Aorta (tissue), 5 donors: ENCODE measurements at regions not wholly inside any gene's neighbourhood (a gene's known extent, or its start where the extent isn't known, plus 50 kb on each side); places are given as distances from the start of the nearest gene placed in this dataset.

ENCODE experiments used
- ATAC-seq: fragments of 200-7000 bp; cut with Tn5 transposase; one replicate; pipeline ENCODE4 v1.9.1; 2022; ENCODE audit warnings: moderate library complexity; ENCODE audit not compliant: low FRiP score
- DNase-seq, 2 donors: peaks; one replicate each; pipeline ENCODE4 v3.0.0-alpha.2; 2020
- H3K27ac ChIP-seq, 2 donors: one replicate each; pipeline ENCODE4 v1.5.1; 2013; ENCODE audit warnings: low read length in 2 of 2, mild to moderate bottlenecking in 2 of 2, moderate library complexity in 2 of 2, control low read depth in 1 of 2, inconsistent platforms in 1 of 2, low read depth in 1 of 2
- H3K27me3 ChIP-seq, 2 donors: one replicate each; pipeline ENCODE4 v1.6.1; 2013; ENCODE audit warnings: control low read depth in 1 of 2, low read length in 1 of 2, mild to moderate bottlenecking in 1 of 2, moderate library complexity in 1 of 2; ENCODE audit not compliant: insufficient read depth in 2 of 2, control insufficient read depth in 1 of 2
- H3K36me3 ChIP-seq, 2 donors: one replicate each; pipeline ENCODE4 v1.6.1; 2013; ENCODE audit warnings: control low read depth in 1 of 2, low read length in 1 of 2, mild to moderate bottlenecking in 1 of 2; ENCODE audit not compliant: insufficient read depth in 2 of 2, control insufficient read depth in 1 of 2
- H3K4me1 ChIP-seq, 2 donors: one replicate each; pipeline ENCODE4 v1.6.1; 2013; ENCODE audit warnings: low read length in 2 of 2, control low read depth in 1 of 2, mild to moderate bottlenecking in 1 of 2, moderate library complexity in 1 of 2; ENCODE audit not compliant: insufficient read depth in 2 of 2, control insufficient read depth in 1 of 2
- H3K4me3 ChIP-seq, 2 donors: one replicate each; pipeline ENCODE4 v1.5.1; 2013; ENCODE audit warnings: low read length in 2 of 2, control low read depth in 1 of 2, mild to moderate bottlenecking in 1 of 2
- H3K9me3 ChIP-seq: one replicate; pipeline ENCODE4 v1.6.1; 2013; ENCODE audit warnings: mild to moderate bottlenecking, low read length; ENCODE audit not compliant: control insufficient read depth
- WGBS, 2 donors: extraction: QIAGEN DNeasy Blood & Tissue Kit; methylation state at CpG; one replicate each; pipeline ENCODE4 v1.1.7; 2013; 5-methylcytosine and 5-hydroxymethylcytosine counted together
- intact Hi-C, 2 donors: fragments of 100-400 bp; cut with DNase I; formaldehyde crosslinking; loops; one replicate each; pipeline versions ENCODE4 v1.14.2 to v1.15.0; 2022
- donor health status: healthy with polysubstance abuse.
- donor health status: Bipolar disorder and iron deficiency.
- donor health status: DM: no; HTN: no; CAD: no.
- donor health status: DM: no; HTN: no; CAD: no.
- donor health status: DM: yes; HTN: yes; CAD: no.

DNA sequence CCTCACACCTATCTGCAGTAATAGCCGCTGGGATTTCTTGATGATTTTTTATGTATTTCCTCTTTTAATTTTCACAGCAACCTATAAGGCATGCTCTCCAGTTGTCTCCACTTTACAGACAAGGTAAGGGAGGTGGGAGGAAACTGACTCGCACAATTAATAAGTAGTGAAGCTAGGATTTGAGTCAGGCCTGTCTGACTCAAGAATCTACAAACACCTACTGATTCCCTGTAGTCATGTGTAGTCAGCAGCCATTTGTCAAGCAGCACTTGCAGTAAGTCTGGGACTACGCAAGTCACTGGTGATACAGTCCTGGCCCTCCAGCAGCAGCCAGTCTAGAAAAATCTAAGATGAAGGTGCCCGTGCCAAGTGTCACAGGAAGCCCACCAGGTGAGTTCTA lies 193.6 kb upstream of the PKDCC start:
- intact Hi-C loops, result loop anchor here (2.0 to 5.0 kb wide), 2 partner anchors 233 kb away; no protein-coding TSS in a partner anchor
- DNase-seq, result no peak
- Histone ChIP-seq H3K9me3 (no peaks in the 10 kb centered on the region), H3K36me3 (no peaks in the 10 kb centered on the region), H3K4me1 (no peaks in the 10 kb centered on the region), H3K4me3 (no peak overlapping the region), H3K27me3 (no peaks in the 10 kb centered on the region), H3K27ac (no peak overlapping the region)
- 90 to 91% methylated on average over 4 of the region's 4 CpGs for WGBS, 2 donors
- no peak for ATAC-seq

DNA sequence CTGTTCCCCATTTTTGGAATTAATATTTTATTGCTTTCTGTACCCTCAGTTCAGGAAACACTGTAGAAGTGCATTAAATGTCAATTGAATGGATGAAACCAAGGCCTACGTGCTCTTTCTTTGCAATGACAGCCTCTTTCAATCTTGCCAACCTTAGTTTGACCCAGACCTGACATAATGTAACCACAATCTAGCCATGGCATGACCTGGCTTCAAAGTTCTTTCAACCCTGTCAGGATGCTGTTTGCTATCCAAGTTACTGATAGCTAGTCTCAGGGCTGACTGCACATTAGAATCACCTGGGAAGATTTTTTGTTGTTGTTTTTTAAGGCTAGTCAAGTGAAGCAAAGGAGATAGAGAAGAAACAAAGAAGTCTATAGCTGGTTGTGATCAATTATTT lies 190.9 kb upstream of the PKDCC start:
- intact Hi-C loops, result no loop called here
- 95 to 100% methylated on average over 1 of the region's 1 CpG for WGBS, 2 donors

DNA sequence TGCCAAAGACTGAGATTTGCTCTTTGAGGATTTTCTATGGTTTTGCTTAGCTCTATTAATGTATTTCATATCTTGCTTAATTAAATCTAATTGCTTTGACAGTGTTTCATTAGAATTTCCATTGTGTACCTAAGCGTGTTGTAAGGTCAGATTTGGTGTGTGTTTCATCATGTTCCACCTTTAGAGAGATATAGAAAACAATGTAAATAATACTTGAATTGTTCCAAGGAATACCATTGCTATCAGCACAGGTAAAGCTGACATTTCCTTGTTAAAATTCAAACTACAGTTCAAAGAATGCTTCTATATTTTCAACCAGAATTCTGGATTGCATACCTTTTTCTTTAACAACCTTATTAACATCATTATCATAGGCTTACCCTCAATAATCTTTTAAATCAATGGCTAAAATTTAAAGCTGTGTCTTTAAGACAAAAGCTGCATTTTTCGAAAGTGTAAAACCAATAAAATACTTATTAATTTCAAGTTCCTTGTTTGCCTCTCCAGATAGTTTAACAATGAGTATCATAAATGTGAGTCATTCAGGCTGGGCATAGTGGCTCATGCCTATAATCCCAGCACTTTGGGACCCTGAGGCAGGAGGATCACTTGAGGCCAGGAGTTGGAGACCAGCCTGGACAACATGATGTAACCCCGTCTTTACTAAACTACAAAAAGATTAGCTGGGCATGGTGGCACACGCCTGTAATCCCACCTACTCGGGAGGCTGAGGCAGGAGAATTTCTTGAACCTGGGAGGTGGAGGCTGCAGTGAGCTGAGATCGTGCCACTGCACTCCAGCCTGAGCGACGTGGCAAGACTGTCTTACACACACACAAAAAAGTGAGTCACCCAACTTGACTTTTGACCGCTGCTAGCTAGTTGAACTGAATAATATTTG lies 188.0 kb upstream of the PKDCC start:
- no peak for ATAC-seq
- WGBS, 2 donors, result 81% methylated on average over 9 of the region's 9 CpGs
- intact Hi-C loops, result loop anchor here in 1 of 2 donors (10.0 kb wide), 1 partner anchor 465 kb away; no protein-coding TSS in a partner anchor
- Histone ChIP-seq H3K4me3 (no peak overlapping the region), H3K27me3 (no peaks in the 10 kb centered on the region), H3K4me1 (no peaks in the 10 kb centered on the region), H3K27ac (no peak overlapping the region), H3K9me3 (no peaks in the 10 kb centered on the region), H3K36me3 (no peaks in the 10 kb centered on the region)
- DNase-seq, result no peak

More for the DNA sequence above, 190.9 kb upstream of the PKDCC start:
- ATAC-seq, result no peak
- Histone ChIP-seq H3K36me3 (no peaks in the 10 kb centered on the region), H3K4me3 (no peak overlapping the region), H3K27ac (no peak overlapping the region), H3K27me3 (no peaks in the 10 kb centered on the region), H3K4me1 (no peaks in the 10 kb centered on the region), H3K9me3 (no peaks in the 10 kb centered on the region)
- DNase-seq, result no peak

DNA sequence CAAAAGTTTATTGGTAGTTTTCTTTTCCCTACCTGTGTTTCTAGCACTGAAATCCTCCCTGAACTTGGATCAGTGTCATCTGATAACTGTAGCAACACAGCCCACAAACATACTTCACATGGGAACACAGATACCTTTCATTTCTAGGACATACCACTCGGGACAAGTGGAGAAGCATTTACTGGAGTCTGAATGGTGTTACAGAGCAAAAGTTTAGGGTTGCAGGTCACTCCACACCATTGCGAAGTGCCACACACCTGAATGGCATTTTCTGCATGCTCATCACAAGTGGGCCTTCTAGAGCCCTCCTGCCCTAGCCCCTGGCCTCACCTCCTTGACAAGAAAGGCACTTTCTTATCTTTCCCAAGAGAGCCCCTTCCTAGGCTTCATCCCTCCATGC lies 184.8 kb upstream of the PKDCC start:
- ATAC-seq, result no peak
- WGBS, 2 donors, result 91 to 95% methylated on average over 2 of the region's 2 CpGs
- intact Hi-C loops, result loop anchor here in 1 of 2 donors (10.0 kb wide), 1 partner anchor 462 kb away; no protein-coding TSS in a partner anchor
- Histone ChIP-seq H3K27ac (no peak overlapping the region), H3K4me1 (no peaks in the 10 kb centered on the region), H3K4me3 (no peak overlapping the region), H3K27me3 (no peaks in the 10 kb centered on the region), H3K36me3 (no peaks in the 10 kb centered on the region), H3K9me3 (no peaks in the 10 kb centered on the region)
- DNase-seq, result no peak

DNA sequence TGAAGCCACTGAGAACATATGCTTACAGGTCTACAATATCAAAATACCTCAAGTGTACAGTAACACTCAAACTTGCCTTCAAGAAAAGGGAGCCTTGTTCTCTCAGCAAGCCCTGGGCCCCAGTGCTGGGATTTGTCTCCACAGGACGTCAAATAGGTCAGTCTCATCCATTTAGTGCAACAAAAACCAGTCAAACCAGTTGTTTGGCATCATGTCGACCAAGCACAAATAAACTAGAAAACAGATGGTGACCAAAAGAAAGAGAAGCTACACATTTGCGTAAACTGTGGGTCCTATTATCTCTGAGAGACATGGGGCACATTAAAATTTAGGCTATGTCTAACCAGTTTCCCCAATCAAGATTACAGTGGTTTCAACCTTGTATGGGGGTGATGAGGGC lies 182.6 kb upstream of the PKDCC start:
- ATAC-seq (no peak), DNase-seq (no peak)
- 82 to 88% methylated on average over 3 of the region's 3 CpGs for WGBS, 2 donors
- Histone ChIP-seq H3K27me3 (no peaks in the 10 kb centered on the region), H3K4me3 (no peak overlapping the region), H3K9me3 (no peaks in the 10 kb centered on the region), H3K36me3 (no peaks in the 10 kb centered on the region), H3K27ac (no peak overlapping the region), H3K4me1 (no peaks in the 10 kb centered on the region)
- intact Hi-C loops, result loop anchor here in 1 of 2 donors (10.0 kb wide), 1 partner anchor 460 kb away; no protein-coding TSS in a partner anchor

DNA sequence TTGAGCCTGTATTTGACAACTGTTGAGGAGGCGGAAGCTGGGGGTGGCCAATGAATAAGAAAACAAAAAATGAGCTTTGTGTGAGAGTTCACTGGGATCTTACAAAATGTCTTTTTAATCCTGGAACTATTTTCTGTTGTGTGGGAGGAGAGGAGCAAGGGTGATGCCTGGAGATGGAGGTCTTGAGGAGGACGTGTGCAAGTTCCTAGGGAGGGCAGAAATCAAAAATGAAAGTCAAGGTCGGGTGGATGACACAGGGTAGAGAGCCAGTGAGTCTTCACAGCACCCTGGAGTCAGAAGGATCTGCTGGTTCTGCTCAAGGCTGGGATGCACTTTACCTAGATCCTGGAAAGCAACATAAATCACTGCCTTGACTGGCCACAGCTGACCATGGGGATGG lies 180.3 kb upstream of the PKDCC start:
- WGBS, 2 donors, result 68 to 70% methylated on average over 3 of the region's 3 CpGs
- H3K4me1 ChIP-seq, result no peaks in the 10 kb centered on the region
- no peaks in the 10 kb centered on the region for H3K27me3 ChIP-seq
- no peaks in the 10 kb centered on the region for H3K36me3 ChIP-seq
- H3K9me3 ChIP-seq, result no peaks in the 10 kb centered on the region
- ATAC-seq (no peak), DNase-seq (no peak)
- no peak overlapping the region for H3K4me3 ChIP-seq
- intact Hi-C loops, result loop anchor here in 1 of 2 donors (10.0 kb wide), 1 partner anchor 457 kb away; no protein-coding TSS in a partner anchor
- H3K27ac ChIP-seq, result no peak overlapping the region

DNA sequence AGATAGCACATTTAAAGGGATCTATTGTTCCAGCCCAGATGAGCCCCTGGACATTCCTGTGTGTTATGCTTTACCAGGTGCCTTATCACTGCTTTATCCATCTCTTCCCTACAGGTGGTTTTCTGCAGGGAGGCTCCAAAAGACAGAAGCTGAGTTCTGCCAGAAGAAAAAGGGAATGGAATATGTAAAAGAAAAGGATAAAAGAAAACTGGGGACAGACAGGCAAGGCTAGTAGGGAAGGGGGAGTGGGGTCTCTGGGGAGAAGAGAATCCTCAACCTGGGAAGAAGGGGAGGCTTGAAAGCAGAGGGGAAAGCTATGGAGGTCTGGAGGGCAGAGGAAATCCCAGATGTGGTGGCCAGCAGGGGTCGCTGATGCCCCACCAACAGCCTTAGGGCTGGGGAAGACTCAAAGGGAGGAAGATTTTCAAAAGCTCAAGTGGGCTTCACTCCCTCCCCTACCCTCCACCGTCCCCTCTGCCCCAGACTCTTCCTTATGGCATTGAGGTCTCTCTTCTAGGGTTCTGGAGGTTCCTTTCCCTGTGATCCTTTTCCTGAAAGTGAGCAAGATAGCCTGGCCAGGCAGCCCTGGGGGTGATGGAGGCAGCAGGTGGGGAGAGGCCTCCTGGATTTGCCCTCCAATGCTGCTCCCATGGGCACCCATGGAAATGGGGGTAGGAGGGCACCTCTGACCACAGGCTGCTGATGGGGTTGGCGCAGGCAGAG lies 178.1 kb upstream of the PKDCC start:
- intact Hi-C loops, result loop anchor here (1.0 to 10.0 kb wide), 4 partner anchors 98 to 455 kb away; no protein-coding TSS in a partner anchor

DNA sequence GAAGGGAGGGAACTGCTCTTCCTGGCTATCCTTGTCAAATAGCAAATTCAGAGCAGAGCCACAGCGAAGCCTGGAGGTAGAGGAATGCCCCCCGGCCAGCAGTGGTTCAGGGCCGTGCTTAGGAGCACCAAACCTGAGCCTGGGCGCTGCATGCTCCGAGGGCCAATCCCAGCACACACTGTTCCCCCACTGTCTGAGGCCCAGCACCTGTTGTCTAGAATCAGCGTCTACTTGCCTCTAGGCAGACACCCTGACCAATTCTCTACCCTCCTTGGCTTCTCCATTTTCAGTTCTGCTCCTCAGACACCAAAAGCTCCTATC lies 177.6 kb upstream of the PKDCC start:
- H3K27me3 ChIP-seq, result no peaks in the 10 kb centered on the region
- intact Hi-C loops, result loop anchor here (2.0 to 5.0 kb wide), 2 partner anchors 97 to 217 kb away; no protein-coding TSS in a partner anchor

More for the DNA sequence above, 178.1 kb upstream of the PKDCC start:
- H3K27ac ChIP-seq, result no peak overlapping the region
- H3K4me1 ChIP-seq, result no peaks in the 10 kb centered on the region
- H3K9me3 ChIP-seq, result no peaks in the 10 kb centered on the region
- no peak overlapping the region for H3K4me3 ChIP-seq
- peak; percentile 89 for ATAC-seq
- peak; percentile 79 to 95 for DNase-seq
- H3K27me3 ChIP-seq, result no peaks in the 10 kb centered on the region
- WGBS, 2 donors, result 33% methylated on average over 3 of the region's 3 CpGs
- no peaks in the 10 kb centered on the region for H3K36me3 ChIP-seq

More for the DNA sequence above, 177.6 kb upstream of the PKDCC start:
- no peak for DNase-seq
- WGBS, 2 donors, result 83 to 84% methylated on average over 6 of the region's 6 CpGs
- no peak overlapping the region for H3K4me3 ChIP-seq
- H3K27ac ChIP-seq, result no peak overlapping the region
- peak; percentile 34 for ATAC-seq
- H3K9me3 ChIP-seq, result no peaks in the 10 kb centered on the region
- no peaks in the 10 kb centered on the region for H3K4me1 ChIP-seq
- H3K36me3 ChIP-seq, result no peaks in the 10 kb centered on the region
